GM06990 (cell line): ENCODE measurements at regions not wholly inside any gene's neighbourhood (a gene's known extent, or its start where the extent isn't known, plus 50 kb on each side); places are given as distances from the start of the nearest gene placed in this dataset.

Source experiments
- DNase-seq: peaks from one replicate; pipeline ENCODE4 v3.0.0-alpha.2; 2011; ENCODE audit not compliant: insufficient read length; ENCODE audit errors: extremely low read depth
- H3K27me3 ChIP-seq: replicated peaks from 2 replicates; pipeline ENCODE4 v1.6.0; 2011; ENCODE audit warnings: low read length; ENCODE audit not compliant: control insufficient read depth, insufficient read depth
- H3K36me3 ChIP-seq: 2 replicates; pipeline ENCODE4 v1.5.1; 2011; ENCODE audit warnings: low read length; ENCODE audit not compliant: control insufficient read depth, insufficient read depth
- H3K4me3 ChIP-seq: replicated peaks from 2 replicates; pipeline ENCODE4 v1.5.1; 2011; ENCODE audit warnings: low read depth, mild to moderate bottlenecking, control low read depth, low read length
- CTCF ChIP-seq: IDR thresholded peaks from 2 replicates; pipeline ENCODE4 v1.5.1; 2011; ENCODE audit warnings: low read length, control low read depth, mild to moderate bottlenecking, inconsistent platforms; ENCODE audit not compliant: insufficient read depth, poor library complexity, severe bottlenecking

- H3K4me3 ChIP-seq = no peak overlapping the region
- no peaks in the 10 kb centered on the region for H3K36me3 ChIP-seq
- H3K27me3 ChIP-seq = no peaks in the 10 kb centered on the region
- no peak for DNase-seq
- no peak for TF ChIP-seq CTCF
Measured at GRCh38 chr6:14306151-14306906, 188.8 kb downstream of the CD83 start.

GRCh38 chr6:14309516-14309915 is 191.9 kb downstream of the CD83 start:
- no peak for TF ChIP-seq CTCF
- Histone ChIP-seq H3K4me3 (no peak overlapping the region), H3K36me3 (no peaks in the 10 kb centered on the region), H3K27me3 (no peaks in the 10 kb centered on the region)
- no peak for DNase-seq

- no peak for TF ChIP-seq CTCF
- no peaks in the 10 kb centered on the region for H3K36me3 ChIP-seq
- H3K27me3 ChIP-seq = no peaks in the 10 kb centered on the region
- H3K4me3 ChIP-seq = no peak overlapping the region
- DNase-seq = no peak
Measured at GRCh38 chr6:14309951-14310445, 192.4 kb downstream of the CD83 start.

- Histone ChIP-seq H3K4me3 (no peak overlapping the region), H3K27me3 (no peaks in the 10 kb centered on the region), H3K36me3 (no peaks in the 10 kb centered on the region)
- no peak for TF ChIP-seq CTCF
- no peak for DNase-seq
Measured at GRCh38 chr6:14310960-14311359, 193.4 kb downstream of the CD83 start.

GRCh38 chr6:14312587-14312986 is 195.0 kb downstream of the CD83 start:
- H3K4me3 ChIP-seq = no peak overlapping the region
- no peak for TF ChIP-seq CTCF
- DNase-seq = no peak
- H3K36me3 ChIP-seq = no peaks in the 10 kb centered on the region
- no peaks in the 10 kb centered on the region for H3K27me3 ChIP-seq
